ENCODE measurements at regions not wholly inside any gene's neighbourhood (a gene's known extent, or its start where the extent isn't known, plus 50 kb on each side); places are given as distances from the start of the nearest gene placed in this dataset.

DNA sequence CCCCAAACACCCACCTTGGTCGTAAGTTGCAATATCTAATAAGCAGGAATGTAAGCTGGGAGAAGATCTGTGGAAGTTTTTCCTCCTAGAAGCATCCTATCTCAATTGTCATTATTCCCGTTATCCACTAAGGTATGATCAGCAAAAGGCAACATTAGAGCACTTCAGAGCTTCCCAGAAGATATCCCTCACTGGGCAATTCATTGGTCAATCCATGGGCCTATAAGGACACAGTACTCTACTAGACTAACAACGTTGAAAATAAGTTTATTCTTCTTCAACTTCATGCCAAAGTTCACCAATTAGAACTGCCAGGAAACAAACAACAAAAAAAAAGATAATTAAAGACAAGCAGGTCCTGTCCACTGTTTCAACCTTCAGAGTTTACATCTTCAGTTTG is 433.0 kb upstream of the POU3F3 start:
- POLR2A ChIA-PET, result no interaction called here

DNA sequence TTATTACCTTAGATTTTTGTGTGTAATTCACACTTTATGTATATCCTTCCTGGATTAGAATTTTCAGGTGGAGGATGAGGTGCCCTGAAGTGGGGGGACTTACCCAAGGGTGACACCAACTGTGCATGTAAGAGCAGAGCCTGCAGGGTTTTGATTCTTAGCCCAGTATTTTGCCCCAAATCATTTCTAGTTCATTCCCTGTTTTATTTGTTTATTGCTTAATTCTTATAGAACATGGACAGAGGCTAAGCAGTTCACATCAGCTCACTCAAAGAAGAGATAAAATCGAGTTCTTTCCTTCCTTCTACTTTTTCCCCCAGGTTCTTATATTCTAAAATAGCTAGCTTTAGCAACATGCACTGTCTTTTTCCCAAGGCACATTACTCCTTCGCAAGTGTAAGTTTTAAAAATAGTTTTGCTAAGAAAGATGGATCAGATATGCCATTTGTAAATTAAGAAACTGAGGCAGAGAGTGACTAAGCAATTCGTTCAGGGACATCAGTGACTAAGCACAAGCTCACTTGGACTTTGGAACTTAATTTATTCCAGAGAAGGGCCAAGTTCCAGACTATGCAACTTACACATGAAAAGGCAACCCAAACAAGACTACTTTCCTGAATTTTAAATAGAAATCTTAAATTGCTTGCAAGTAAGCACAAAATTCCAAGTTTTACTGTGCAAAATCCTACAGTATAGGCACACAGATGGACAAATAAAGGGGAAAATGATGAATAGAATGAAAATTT is 427.9 kb upstream of the POU3F3 start:
- ChIA-PET CTCF (interaction anchor here (0.8 to 1.0 kb wide), 2 partner anchors 22 to 423 kb away, joined by 3 to 4 read pairs; no protein-coding TSS in a partner anchor), POLR2A (no interaction called here)
- no peaks in the 10 kb centered on the region for H3K9me3 ChIP-seq (ENCODE audit: control insufficient read depth, insufficient read depth, low read depth, low read length)
- no peak overlapping the region for H3K4me3 ChIP-seq (ENCODE audit: low read depth, low read length)
- TF ChIP-seq, protein P1, sequence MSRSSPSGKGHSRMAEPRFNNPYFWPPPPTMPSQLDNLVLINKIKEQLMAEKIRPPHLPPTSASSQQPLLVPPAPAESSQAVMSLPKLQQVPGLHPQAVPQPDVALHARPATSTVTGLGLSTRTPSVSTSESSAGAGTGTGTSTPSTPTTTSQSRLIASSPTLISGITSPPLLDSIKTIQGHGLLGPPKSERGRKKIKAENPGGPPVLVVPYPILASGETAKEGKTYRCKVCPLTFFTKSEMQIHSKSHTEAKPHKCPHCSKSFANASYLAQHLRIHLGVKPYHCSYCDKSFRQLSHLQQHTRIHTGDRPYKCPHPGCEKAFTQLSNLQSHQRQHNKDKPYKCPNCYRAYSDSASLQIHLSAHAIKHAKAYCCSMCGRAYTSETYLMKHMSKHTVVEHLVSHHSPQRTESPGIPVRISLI (tag by site-specific recombination; IDR thresholded peaks at IDR 0.05), result no peak
- TF ChIP-seq ZNF544 (tag by site-specific recombination; IDR thresholded peaks at IDR 0.05) (no peak), ZNF138 (tag by site-specific recombination; IDR thresholded peaks at IDR 0.05; ENCODE audit: borderline replicate concordance) (no peak), ZNF221 (tag by site-specific recombination; IDR thresholded peaks at IDR 0.05; ENCODE audit: borderline replicate concordance) (no peak), ZNF658 (tag by site-specific recombination; IDR thresholded peaks at IDR 0.05) (no peak), ZNF335 (tag by site-specific recombination; conservative IDR thresholded peaks at IDR 0.05) (no peak), ZNF426 (tag by site-specific recombination; IDR thresholded peaks at IDR 0.05) (no peak), ZFP69B (tag by site-specific recombination; IDR thresholded peaks at IDR 0.05) (no peak), SALL2 (tag by site-specific recombination; IDR thresholded peaks at IDR 0.05; ENCODE audit: borderline replicate concordance) (no peak), IKZF3 (tag by site-specific recombination; IDR thresholded peaks at IDR 0.05) (no peak), ZNF785 (tag by site-specific recombination; IDR thresholded peaks at IDR 0.05) (no peak), ZNF146 (tag by site-specific recombination; IDR thresholded peaks at IDR 0.05) (no peak)
- TF ChIP-seq, protein P2, sequence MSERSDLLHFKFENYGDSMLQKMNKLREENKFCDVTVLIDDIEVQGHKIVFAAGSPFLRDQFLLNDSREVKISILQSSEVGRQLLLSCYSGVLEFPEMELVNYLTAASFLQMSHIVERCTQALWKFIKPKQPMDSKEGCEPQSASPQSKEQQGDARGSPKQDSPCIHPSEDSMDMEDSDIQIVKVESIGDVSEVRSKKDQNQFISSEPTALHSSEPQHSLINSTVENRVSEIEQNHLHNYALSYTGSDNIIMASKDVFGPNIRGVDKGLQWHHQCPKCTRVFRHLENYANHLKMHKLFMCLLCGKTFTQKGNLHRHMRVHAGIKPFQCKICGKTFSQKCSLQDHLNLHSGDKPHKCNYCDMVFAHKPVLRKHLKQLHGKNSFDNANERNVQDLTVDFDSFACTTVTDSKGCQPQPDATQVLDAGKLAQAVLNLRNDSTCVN (tag by site-specific recombination; optimal IDR thresholded peaks at IDR 0.05), result no peak
- H3K4me1 ChIP-seq (ENCODE audit: control insufficient read depth, insufficient read depth, low read length), result peaks cover 8% of the 10 kb centered on the region
- no peak overlapping the region for H3K27ac ChIP-seq (ENCODE audit: extremely low read depth, low read depth, low read length)
- no peaks in the 10 kb centered on the region for H3K36me3 ChIP-seq (ENCODE audit: control insufficient read depth in 2 of 2, insufficient read depth in 1 of 2, low read length in 2 of 2)

More for the DNA sequence above, 433.0 kb upstream of the POU3F3 start:
- H3K27ac ChIP-seq (ENCODE audit: extremely low read depth, low read depth, low read length), result no peak overlapping the region
- CTCF ChIA-PET, result no interaction called here
- H3K4me1 ChIP-seq (ENCODE audit: control insufficient read depth, insufficient read depth, low read length), result no peaks in the 10 kb centered on the region
- no peaks in the 10 kb centered on the region for H3K36me3 ChIP-seq (ENCODE audit: control insufficient read depth in 2 of 2, insufficient read depth in 1 of 2, low read length in 2 of 2)
- no peak overlapping the region for H3K4me3 ChIP-seq (ENCODE audit: low read depth, low read length)
- H3K9me3 ChIP-seq (ENCODE audit: control insufficient read depth, insufficient read depth, low read depth, low read length), result no peaks in the 10 kb centered on the region
- TF ChIP-seq EGR2 (tag by site-specific recombination; IDR thresholded peaks at IDR 0.05; ENCODE audit: low read depth) (no peak), ZNF146 (tag by site-specific recombination; IDR thresholded peaks at IDR 0.05) (no peak), ZNF585B (tag by site-specific recombination; IDR thresholded peaks at IDR 0.05) (no peak), ZNF514 (tag by site-specific recombination; IDR thresholded peaks at IDR 0.05) (no peak), ZNF169 (tag by site-specific recombination; IDR thresholded peaks at IDR 0.05) (no peak)
- TF ChIP-seq, protein P2 (tag by site-specific recombination; optimal IDR thresholded peaks at IDR 0.05), result no peak

DNA sequence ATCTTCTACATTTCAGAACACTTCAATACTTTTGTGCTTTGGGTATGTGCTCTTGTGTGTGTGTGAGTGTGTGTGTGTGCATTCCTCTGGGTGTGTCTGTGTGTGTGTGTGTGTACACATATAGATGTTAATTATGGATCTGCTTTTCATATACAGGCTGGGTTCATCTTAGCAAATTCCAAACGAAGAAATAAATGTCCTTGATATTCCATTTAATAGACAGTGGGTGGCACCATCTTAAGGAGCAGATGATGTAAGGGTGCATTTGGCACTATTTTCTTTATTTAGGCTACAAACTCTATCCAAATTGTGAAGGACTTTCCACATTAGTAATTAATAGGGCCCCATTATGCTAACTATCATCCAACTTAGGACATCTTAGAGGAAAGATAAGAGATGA is 425.8 kb upstream of the POU3F3 start:
- H3K4me3 ChIP-seq (ENCODE audit: low read depth, low read length), result no peak overlapping the region
- no peaks in the 10 kb centered on the region for H3K9me3 ChIP-seq (ENCODE audit: control insufficient read depth, insufficient read depth, low read depth, low read length)
- peaks cover 8% of the 10 kb centered on the region for H3K4me1 ChIP-seq (ENCODE audit: control insufficient read depth, insufficient read depth, low read length)
- no peak overlapping the region for H3K27ac ChIP-seq (ENCODE audit: extremely low read depth, low read depth, low read length)
- CTCF ChIA-PET, result no interaction called here
- no peaks in the 10 kb centered on the region for H3K36me3 ChIP-seq (ENCODE audit: control insufficient read depth in 2 of 2, insufficient read depth in 1 of 2, low read length in 2 of 2)
- POLR2A ChIA-PET, result no interaction called here
- no peak for TF ChIP-seq ZNF585B (tag by site-specific recombination; IDR thresholded peaks at IDR 0.05)
- TF ChIP-seq, protein P3, sequence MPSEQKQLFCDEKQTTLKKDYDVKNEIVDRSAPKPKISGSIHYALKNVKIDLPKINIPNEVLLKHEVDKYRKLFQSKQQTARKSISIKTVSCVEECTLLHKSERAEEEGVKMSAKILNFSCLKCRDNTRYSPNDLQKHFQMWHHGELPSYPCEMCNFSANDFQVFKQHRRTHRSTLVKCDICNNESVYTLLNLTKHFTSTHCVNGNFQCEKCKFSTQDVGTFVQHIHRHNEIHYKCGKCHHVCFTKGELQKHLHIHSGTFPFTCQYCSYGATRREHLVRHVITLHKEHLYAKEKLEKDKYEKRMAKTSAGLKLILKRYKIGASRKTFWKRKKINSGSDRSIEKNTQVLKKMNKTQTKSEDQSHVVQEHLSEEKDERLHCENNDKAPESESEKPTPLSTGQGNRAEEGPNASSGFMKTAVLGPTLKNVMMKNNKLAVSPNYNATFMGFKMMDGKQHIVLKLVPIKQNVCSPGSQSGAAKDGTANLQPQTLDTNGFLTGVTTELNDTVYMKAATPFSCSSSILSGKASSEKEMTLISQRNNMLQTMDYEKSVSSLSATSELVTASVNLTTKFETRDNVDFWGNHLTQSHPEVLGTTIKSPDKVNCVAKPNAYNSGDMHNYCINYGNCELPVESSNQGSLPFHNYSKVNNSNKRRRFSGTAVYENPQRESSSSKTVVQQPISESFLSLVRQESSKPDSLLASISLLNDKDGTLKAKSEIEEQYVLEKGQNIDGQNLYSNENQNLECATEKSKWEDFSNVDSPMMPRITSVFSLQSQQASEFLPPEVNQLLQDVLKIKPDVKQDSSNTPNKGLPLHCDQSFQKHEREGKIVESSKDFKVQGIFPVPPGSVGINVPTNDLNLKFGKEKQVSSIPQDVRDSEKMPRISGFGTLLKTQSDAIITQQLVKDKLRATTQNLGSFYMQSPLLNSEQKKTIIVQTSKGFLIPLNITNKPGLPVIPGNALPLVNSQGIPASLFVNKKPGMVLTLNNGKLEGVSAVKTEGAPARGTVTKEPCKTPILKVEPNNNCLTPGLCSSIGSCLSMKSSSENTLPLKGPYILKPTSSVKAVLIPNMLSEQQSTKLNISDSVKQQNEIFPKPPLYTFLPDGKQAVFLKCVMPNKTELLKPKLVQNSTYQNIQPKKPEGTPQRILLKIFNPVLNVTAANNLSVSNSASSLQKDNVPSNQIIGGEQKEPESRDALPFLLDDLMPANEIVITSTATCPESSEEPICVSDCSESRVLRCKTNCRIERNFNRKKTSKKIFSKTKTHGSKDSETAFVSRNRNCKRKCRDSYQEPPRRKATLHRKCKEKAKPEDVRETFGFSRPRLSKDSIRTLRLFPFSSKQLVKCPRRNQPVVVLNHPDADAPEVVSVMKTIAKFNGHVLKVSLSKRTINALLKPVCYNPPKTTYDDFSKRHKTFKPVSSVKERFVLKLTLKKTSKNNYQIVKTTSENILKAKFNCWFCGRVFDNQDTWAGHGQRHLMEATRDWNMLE (tag by site-specific recombination; conservative IDR thresholded peaks at IDR 0.05; ENCODE audit: low read depth), result no peak
- no peak for TF ChIP-seq GFI1B (tag by site-specific recombination; IDR thresholded peaks at IDR 0.05)
- no peak for TF ChIP-seq ZNF274 (IDR thresholded peaks at IDR 0.05; ENCODE audit: low read length)
- no peak for TF ChIP-seq ZNF274 (tag by site-specific recombination; IDR thresholded peaks at IDR 0.05; ENCODE audit: borderline replicate concordance)
